ENCODE measurements at regions not wholly inside any gene's neighbourhood (a gene's known extent, or its start where the extent isn't known, plus 50 kb on each side); places are given as distances from the start of the nearest gene placed in this dataset.

- TF ChIP-seq CTCF (IDR thresholded peaks at IDR 0.05) (no peak), EP300 (IDR thresholded peaks at IDR 0.05) (no peak), POLR2A (IDR thresholded peaks at IDR 0.05) (no peak)
Measured at GRCh38 chr12:60205500-60205899, 609.7 kb downstream of the SLC16A7 start.
